Stomach (tissue), 8 donors: ENCODE measurements at regions not wholly inside any gene's neighbourhood (a gene's known extent, or its start where the extent isn't known, plus 50 kb on each side); places are given as distances from the start of the nearest gene placed in this dataset.

ENCODE experiments used
- DNase-seq, 2 donors: peaks; one replicate each; pipeline versions ENCODE4 v3.0.0 to v3.0.0-alpha.2; 2013 to 2019
- H3K27ac ChIP-seq, 5 donors: fragments of 200-600 bp in 4 of 5; sonication (generic) in 4 of 5; one replicate each; pipeline ENCODE4 v1.5.1; 2013 to 2019; ENCODE audit warnings: mild to moderate bottlenecking in 1 of 5, moderate library complexity in 1 of 5
- H3K27me3 ChIP-seq, 3 donors: fragments of 200-600 bp; sonication (generic); one replicate each; pipeline ENCODE4 v1.5.1; 2017 to 2019; ENCODE audit warnings: mixed run types in 1 of 3
- H3K36me3 ChIP-seq, 4 donors: fragments of 200-600 bp; sonication (generic); 1 replicate in 3 of 4; 2 replicates in 1 of 4; pipeline ENCODE4 v1.5.1; 2016 to 2019
- H3K4me1 ChIP-seq, 4 donors: fragments of 200-600 bp; sonication (generic); one replicate each; pipeline ENCODE4 v1.5.1; 2016 to 2019
- H3K4me3 ChIP-seq, 4 donors: fragments of 200-600 bp; sonication (generic) in 3 of 4; one replicate each; pipeline ENCODE4 v1.5.1; 2016 to 2019; ENCODE audit warnings: mild to moderate bottlenecking in 1 of 4
- H3K9me3 ChIP-seq, 4 donors: fragments of 200-600 bp; sonication (generic); one replicate each; pipeline ENCODE4 v1.5.1; 2016 to 2019
- CTCF ChIP-seq, 7 experiments: fragments of 450-650 bp in 4 of 7; fragments of 200-600 bp in 3 of 7; sonication (generic) in 3 of 7; IDR thresholded peaks; one replicate each; pipeline ENCODE4 v1.5.1; 2016 to 2019; ENCODE audit warnings: antibody characterized with exemption in 7 of 7, control low read depth in 2 of 7, mild to moderate bottlenecking in 1 of 7
- EP300 ChIP-seq: sonication (generic); formaldehyde crosslinking; IDR thresholded peaks from one replicate; pipeline ENCODE4 v1.6.1; 2017; ENCODE audit warnings: antibody characterized with exemption
- POLR2A ChIP-seq, 4 donors: fragments of 450-650 bp; IDR thresholded peaks; one replicate each; pipeline ENCODE4 v1.6.1; 2016; ENCODE audit warnings: antibody characterized with exemption in 4 of 4, control low read depth in 2 of 4, mild to moderate bottlenecking in 1 of 4, moderate library complexity in 1 of 4
- POLR2AphosphoS5 ChIP-seq, 3 donors: sonication (generic); formaldehyde crosslinking; IDR thresholded peaks; one replicate each; pipeline ENCODE4 v1.6.1; 2016; ENCODE audit warnings: antibody characterized with exemption in 3 of 3
- WGBS, 5 donors: extraction: QIAGEN DNeasy Blood & Tissue Kit in 3 of 5; methylation state at CpG; one replicate each; pipeline versions ENCODE4 v1.1.5 to v1.1.7; 2013 to 2018; 5-methylcytosine and 5-hydroxymethylcytosine counted together
- intact Hi-C: fragments of 100-400 bp; cut with DNase I; formaldehyde crosslinking; loops from one replicate; pipeline ENCODE4 v1.15.1; 2023; ENCODE audit warnings: low total_unique reads
- donor health status: healthy with polysubstance abuse.
- donor health status: Bipolar disorder and iron deficiency.
- donor health status: healthy.

GRCh38 chr4:120218981-120219380, 152.3 kb upstream of the MAD2L1 start:
- no peaks in the 10 kb centered on the region for H3K4me1 ChIP-seq
- WGBS, 5 donors, result 48 to 100% (median 78%) methylated on average over 1 to 2 of the region's 2 CpGs
- DNase-seq, result no peak
- H3K36me3 ChIP-seq, result no peaks in the 10 kb centered on the region
- intact Hi-C loops, result no loop called here
- no peak overlapping the region for H3K27ac ChIP-seq
- H3K4me3 ChIP-seq, result no peak overlapping the region
- no peaks in the 10 kb centered on the region for H3K27me3 ChIP-seq
- TF ChIP-seq EP300, result no peak
- TF ChIP-seq CTCF (IDR thresholded peaks at IDR 0.05), result no peak
- no peak for TF ChIP-seq POLR2A (IDR thresholded peaks at IDR 0.05)
- TF ChIP-seq POLR2AphosphoS5 (IDR thresholded peaks at IDR 0.05), result no peak
- H3K9me3 ChIP-seq, result peaks cover 0 to 11% (median 0%) of the 10 kb centered on the region in 4 donors

- no peaks in the 10 kb centered on the region for H3K4me1 ChIP-seq
- no peaks in the 10 kb centered on the region for H3K27me3 ChIP-seq
- no peak overlapping the region for H3K27ac ChIP-seq
- TF ChIP-seq POLR2A (IDR thresholded peaks at IDR 0.05) (no peak), CTCF (IDR thresholded peaks at IDR 0.05) (no peak), POLR2AphosphoS5 (IDR thresholded peaks at IDR 0.05) (no peak), EP300 (no peak)
- H3K4me3 ChIP-seq, result no peak overlapping the region
- no peak for DNase-seq
- intact Hi-C loops, result no loop called here
- H3K9me3 ChIP-seq, result peaks cover 0 to 11% (median 0%) of the 10 kb centered on the region in 4 donors
- H3K36me3 ChIP-seq, result no peaks in the 10 kb centered on the region
- 79 to 91% (median 88%) methylated on average over 1 of the region's 1 CpG for WGBS, 5 donors
Measured at GRCh38 chr4:120215350-120215749, 148.7 kb upstream of the MAD2L1 start.

- intact Hi-C loops, result no loop called here
- 56 to 74% (median 62%) methylated on average over 4 of the region's 4 CpGs for WGBS, 5 donors
- TF ChIP-seq POLR2A (IDR thresholded peaks at IDR 0.05) (no peak), CTCF (IDR thresholded peaks at IDR 0.05) (no peak), EP300 (no peak), POLR2AphosphoS5 (IDR thresholded peaks at IDR 0.05) (no peak)
- Histone ChIP-seq H3K9me3 (no peaks in the 10 kb centered on the region), H3K4me3 (no peak overlapping the region), H3K4me1 (no peaks in the 10 kb centered on the region), H3K27ac (no peak overlapping the region), H3K36me3 (no peaks in the 10 kb centered on the region), H3K27me3 (no peaks in the 10 kb centered on the region)
- no peak for DNase-seq
Measured at GRCh38 chr4:120211408-120212015, 144.9 kb upstream of the MAD2L1 start.

- no peaks in the 10 kb centered on the region for H3K27me3 ChIP-seq
- H3K27ac ChIP-seq, result no peak overlapping the region
- H3K36me3 ChIP-seq, result no peaks in the 10 kb centered on the region
- no peak for DNase-seq
- no peak for TF ChIP-seq POLR2A (IDR thresholded peaks at IDR 0.05)
- TF ChIP-seq POLR2AphosphoS5 (IDR thresholded peaks at IDR 0.05), result no peak
- TF ChIP-seq EP300, result no peak
- no peak for TF ChIP-seq CTCF (IDR thresholded peaks at IDR 0.05)
- no peak overlapping the region for H3K4me3 ChIP-seq
- no peaks in the 10 kb centered on the region for H3K9me3 ChIP-seq
- intact Hi-C loops, result no loop called here
- WGBS, 5 donors, result 84 to 88% (median 85%) methylated on average over 4 of the region's 4 CpGs
- H3K4me1 ChIP-seq, result no peaks in the 10 kb centered on the region
Measured at GRCh38 chr4:120209706-120210105, 143.1 kb upstream of the MAD2L1 start.
